ENCODE measurements at regions not wholly inside any gene's neighbourhood (a gene's known extent, or its start where the extent isn't known, plus 50 kb on each side); places are given as distances from the start of the nearest gene placed in this dataset.
A peak's percentile ranks its signal among the peaks of the same experiment; 100 is the strongest.

DNA sequence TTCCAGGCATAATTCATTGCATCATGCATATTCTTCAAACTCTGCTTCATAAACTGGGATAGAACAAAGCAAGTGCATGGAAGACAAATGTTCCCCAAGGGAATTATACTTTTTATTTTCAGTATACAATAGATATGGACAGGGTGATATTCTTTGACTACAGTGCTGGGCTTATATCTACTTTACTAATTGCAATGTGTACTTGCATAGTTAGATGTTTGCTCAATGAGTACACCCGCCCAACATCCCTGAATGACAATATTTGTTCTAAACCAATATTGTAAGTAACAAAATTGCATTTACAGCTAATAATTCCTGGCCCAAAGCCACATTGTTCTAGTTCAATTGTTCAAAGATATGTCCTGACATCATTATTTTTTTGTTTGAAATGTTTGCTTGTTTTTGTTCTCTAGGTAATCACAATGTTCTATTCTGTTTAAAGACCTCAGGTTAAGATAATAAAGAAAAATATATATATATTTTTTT, 171.4 kb downstream of the PTN start:
- Histone ChIP-seq H3K27me3 (ENCODE audit: control insufficient read depth in 1 of 2, insufficient read depth in 2 of 2, low read length in 2 of 2) (no peaks in the 10 kb centered on the region), H3K9ac (ENCODE audit: low read length in 2 of 2) (no peak overlapping the region), H3K4me1 (ENCODE audit: control insufficient read depth, insufficient read depth, low read length) (peaks cover 6% of the 10 kb centered on the region), H3K27ac (ENCODE audit: low read length) (no peak overlapping the region), H3K9me3 (ENCODE audit: control insufficient read depth in 2 of 2, low read length in 2 of 2) (no peaks in the 10 kb centered on the region), H3K36me3 (ENCODE audit: control insufficient read depth in 2 of 2, insufficient read depth in 2 of 2, low read length in 2 of 2) (no peaks in the 10 kb centered on the region), H3K4me3 (ENCODE audit: low read length in 2 of 2) (no peak overlapping the region)

GRCh38 chr7:137169282-137169698, 174.2 kb downstream of the PTN start:
- Histone ChIP-seq H3K4me3 (ENCODE audit: low read length in 2 of 2) (peak overlapping the region in 1 of 2 donors; percentile 40), H3K27ac (ENCODE audit: low read length) (no peak overlapping the region), H3K9ac (ENCODE audit: low read length in 2 of 2) (no peak overlapping the region), H3K36me3 (ENCODE audit: control insufficient read depth in 2 of 2, insufficient read depth in 2 of 2, low read length in 2 of 2) (no peaks in the 10 kb centered on the region), H3K9me3 (ENCODE audit: control insufficient read depth in 2 of 2, low read length in 2 of 2) (no peaks in the 10 kb centered on the region), H3K4me1 (ENCODE audit: control insufficient read depth, insufficient read depth, low read length) (peaks cover 6% of the 10 kb centered on the region), H3K27me3 (ENCODE audit: control insufficient read depth in 1 of 2, insufficient read depth in 2 of 2, low read length in 2 of 2) (no peaks in the 10 kb centered on the region)

DNA sequence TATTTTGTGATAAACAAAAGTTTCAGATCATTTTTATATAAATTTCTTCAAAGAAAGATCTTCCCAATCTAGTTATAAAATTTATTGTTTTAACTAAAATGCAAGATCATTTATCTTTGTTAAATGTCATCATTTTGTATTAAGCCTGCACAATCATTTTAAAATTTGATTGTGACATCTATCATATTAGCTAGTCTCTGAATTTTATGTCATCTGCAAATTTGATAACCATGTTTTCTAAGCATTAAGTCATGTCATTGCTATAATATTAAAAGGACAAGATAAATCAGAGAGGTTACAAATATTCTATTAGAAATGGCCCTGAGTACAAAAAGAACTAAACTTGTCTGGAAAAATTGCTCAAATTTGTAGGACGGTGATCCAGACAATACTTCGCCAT, 175.9 kb downstream of the PTN start:
- H3K36me3 ChIP-seq (ENCODE audit: control insufficient read depth in 2 of 2, insufficient read depth in 2 of 2, low read length in 2 of 2): no peaks in the 10 kb centered on the region
- no peaks in the 10 kb centered on the region for H3K9me3 ChIP-seq (ENCODE audit: control insufficient read depth in 2 of 2, low read length in 2 of 2)
- no peaks in the 10 kb centered on the region for H3K27me3 ChIP-seq (ENCODE audit: control insufficient read depth in 1 of 2, insufficient read depth in 2 of 2, low read length in 2 of 2)
- no peak overlapping the region for H3K9ac ChIP-seq (ENCODE audit: low read length in 2 of 2)
- H3K4me3 ChIP-seq (ENCODE audit: low read length in 2 of 2): no peak overlapping the region
- H3K27ac ChIP-seq (ENCODE audit: low read length): no peak overlapping the region
- peaks cover 6% of the 10 kb centered on the region for H3K4me1 ChIP-seq (ENCODE audit: control insufficient read depth, insufficient read depth, low read length)

DNA sequence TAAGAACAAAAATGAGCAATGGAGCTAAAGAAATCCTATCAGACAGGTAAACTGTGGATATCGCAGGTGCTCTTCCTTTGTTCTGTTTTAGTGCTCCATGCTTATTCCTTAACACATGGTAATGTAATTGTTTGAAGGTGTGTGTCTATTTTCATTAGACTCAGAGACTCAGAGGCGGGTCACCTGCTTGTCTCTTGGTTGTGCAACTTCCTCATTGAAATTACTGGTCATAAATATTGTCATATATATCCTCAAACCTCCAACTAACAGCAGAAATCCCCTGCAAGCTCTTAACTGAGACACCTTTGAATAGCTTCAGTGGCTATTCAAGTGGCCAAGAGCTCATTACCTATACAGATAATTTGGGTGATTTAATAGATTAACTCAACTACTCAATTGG, 177.2 kb downstream of the PTN start:
- no peaks in the 10 kb centered on the region for H3K36me3 ChIP-seq (ENCODE audit: control insufficient read depth in 2 of 2, insufficient read depth in 2 of 2, low read length in 2 of 2)
- H3K27me3 ChIP-seq (ENCODE audit: control insufficient read depth in 1 of 2, insufficient read depth in 2 of 2, low read length in 2 of 2): no peaks in the 10 kb centered on the region
- peaks cover 6% of the 10 kb centered on the region for H3K4me1 ChIP-seq (ENCODE audit: control insufficient read depth, insufficient read depth, low read length)
- no peak overlapping the region for H3K4me3 ChIP-seq (ENCODE audit: low read length in 2 of 2)
- H3K9ac ChIP-seq (ENCODE audit: low read length in 2 of 2): no peak overlapping the region
- H3K27ac ChIP-seq (ENCODE audit: low read length): no peak overlapping the region
- H3K9me3 ChIP-seq (ENCODE audit: control insufficient read depth in 2 of 2, low read length in 2 of 2): no peaks in the 10 kb centered on the region

- Histone ChIP-seq H3K4me1 (ENCODE audit: control insufficient read depth, insufficient read depth, low read length) (peaks cover 6% of the 10 kb centered on the region), H3K4me3 (ENCODE audit: low read length in 2 of 2) (no peak overlapping the region), H3K9me3 (ENCODE audit: control insufficient read depth in 2 of 2, low read length in 2 of 2) (no peaks in the 10 kb centered on the region), H3K27me3 (ENCODE audit: control insufficient read depth in 1 of 2, insufficient read depth in 2 of 2, low read length in 2 of 2) (no peaks in the 10 kb centered on the region), H3K27ac (ENCODE audit: low read length) (no peak overlapping the region), H3K9ac (ENCODE audit: low read length in 2 of 2) (no peak overlapping the region), H3K36me3 (ENCODE audit: control insufficient read depth in 2 of 2, insufficient read depth in 2 of 2, low read length in 2 of 2) (no peaks in the 10 kb centered on the region)
Measured at GRCh38 chr7:137165786-137166185, 177.7 kb downstream of the PTN start.

GRCh38 chr7:137165241-137165640, 178.3 kb downstream of the PTN start:
- H3K4me3 ChIP-seq (ENCODE audit: low read length in 2 of 2): no peak overlapping the region

DNA sequence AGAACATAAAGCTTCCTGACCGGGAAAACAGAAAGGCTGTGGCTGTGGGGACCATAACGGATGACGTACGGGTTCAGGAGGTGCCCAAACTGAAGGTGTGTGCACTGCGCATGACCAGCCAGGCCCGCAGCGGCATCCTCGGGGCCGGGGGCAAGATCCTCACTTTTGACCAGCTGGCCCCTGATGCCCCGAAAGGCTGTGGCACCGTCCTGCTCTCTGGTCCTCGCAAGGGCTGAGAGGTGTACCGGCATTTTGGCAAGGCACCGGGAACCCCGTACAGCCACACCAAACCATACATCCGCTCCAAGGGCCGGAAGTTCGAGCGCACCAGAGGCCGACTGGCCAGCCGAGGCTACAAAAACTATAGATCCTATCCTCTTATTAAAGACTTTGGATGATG, 179.3 kb downstream of the PTN start:
- Histone ChIP-seq H3K27ac (ENCODE audit: low read length) (no peak overlapping the region), H3K9ac (ENCODE audit: low read length in 2 of 2) (no peak overlapping the region), H3K4me1 (ENCODE audit: control insufficient read depth, insufficient read depth, low read length) (peaks cover 2% of the 10 kb centered on the region), H3K27me3 (ENCODE audit: control insufficient read depth in 1 of 2, insufficient read depth in 2 of 2, low read length in 2 of 2) (no peaks in the 10 kb centered on the region), H3K36me3 (ENCODE audit: control insufficient read depth in 2 of 2, insufficient read depth in 2 of 2, low read length in 2 of 2) (no peaks in the 10 kb centered on the region), H3K4me3 (ENCODE audit: low read length in 2 of 2) (no peak overlapping the region), H3K9me3 (ENCODE audit: control insufficient read depth in 2 of 2, low read length in 2 of 2) (no peaks in the 10 kb centered on the region)

More at GRCh38 chr7:137165241-137165640, 178.3 kb downstream of the PTN start:
- H3K9ac ChIP-seq (ENCODE audit: low read length in 2 of 2): no peak overlapping the region
- no peak overlapping the region for H3K27ac ChIP-seq (ENCODE audit: low read length)
- H3K9me3 ChIP-seq (ENCODE audit: control insufficient read depth in 2 of 2, low read length in 2 of 2): no peaks in the 10 kb centered on the region
- no peaks in the 10 kb centered on the region for H3K27me3 ChIP-seq (ENCODE audit: control insufficient read depth in 1 of 2, insufficient read depth in 2 of 2, low read length in 2 of 2)
- peaks cover 6% of the 10 kb centered on the region for H3K4me1 ChIP-seq (ENCODE audit: control insufficient read depth, insufficient read depth, low read length)
- no peaks in the 10 kb centered on the region for H3K36me3 ChIP-seq (ENCODE audit: control insufficient read depth in 2 of 2, insufficient read depth in 2 of 2, low read length in 2 of 2)

GRCh38 chr7:137160236-137160635, 183.3 kb downstream of the PTN start:
- no peak overlapping the region for H3K27ac ChIP-seq (ENCODE audit: low read length)
- no peak overlapping the region for H3K9ac ChIP-seq (ENCODE audit: low read length in 2 of 2)
- no peaks in the 10 kb centered on the region for H3K27me3 ChIP-seq (ENCODE audit: control insufficient read depth in 1 of 2, insufficient read depth in 2 of 2, low read length in 2 of 2)
- no peaks in the 10 kb centered on the region for H3K36me3 ChIP-seq (ENCODE audit: control insufficient read depth in 2 of 2, insufficient read depth in 2 of 2, low read length in 2 of 2)
- H3K9me3 ChIP-seq (ENCODE audit: control insufficient read depth in 2 of 2, low read length in 2 of 2): no peaks in the 10 kb centered on the region
- H3K4me1 ChIP-seq (ENCODE audit: control insufficient read depth, insufficient read depth, low read length): no peaks in the 10 kb centered on the region
- no peak overlapping the region for H3K4me3 ChIP-seq (ENCODE audit: low read length in 2 of 2)

DNA sequence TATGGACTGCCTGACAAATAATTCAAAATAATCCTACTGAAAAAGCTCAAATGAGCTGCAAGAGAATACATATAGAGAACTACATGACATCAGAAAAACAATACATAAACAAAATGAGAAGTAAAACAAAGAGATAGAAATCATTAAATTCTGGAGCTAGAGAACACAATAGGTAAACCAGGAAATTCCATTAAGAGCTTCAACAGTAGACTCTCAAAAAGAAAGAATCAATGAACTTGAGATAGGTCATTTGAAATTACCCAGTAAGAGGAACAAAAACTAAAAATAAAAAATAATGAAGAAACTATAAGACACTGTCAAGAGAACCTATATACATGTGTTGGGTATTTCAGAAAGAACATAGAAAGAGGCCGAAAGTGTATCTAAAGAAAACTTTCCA, 186.3 kb downstream of the PTN start:
- no peak overlapping the region for H3K9ac ChIP-seq (ENCODE audit: low read length in 2 of 2)
- no peak overlapping the region for H3K27ac ChIP-seq (ENCODE audit: low read length)
- no peaks in the 10 kb centered on the region for H3K36me3 ChIP-seq (ENCODE audit: control insufficient read depth in 2 of 2, insufficient read depth in 2 of 2, low read length in 2 of 2)
- H3K9me3 ChIP-seq (ENCODE audit: control insufficient read depth in 2 of 2, low read length in 2 of 2): no peaks in the 10 kb centered on the region
- H3K4me1 ChIP-seq (ENCODE audit: control insufficient read depth, insufficient read depth, low read length): no peaks in the 10 kb centered on the region
- no peak overlapping the region for H3K4me3 ChIP-seq (ENCODE audit: low read length in 2 of 2)
- H3K27me3 ChIP-seq (ENCODE audit: control insufficient read depth in 1 of 2, insufficient read depth in 2 of 2, low read length in 2 of 2): no peaks in the 10 kb centered on the region

DNA sequence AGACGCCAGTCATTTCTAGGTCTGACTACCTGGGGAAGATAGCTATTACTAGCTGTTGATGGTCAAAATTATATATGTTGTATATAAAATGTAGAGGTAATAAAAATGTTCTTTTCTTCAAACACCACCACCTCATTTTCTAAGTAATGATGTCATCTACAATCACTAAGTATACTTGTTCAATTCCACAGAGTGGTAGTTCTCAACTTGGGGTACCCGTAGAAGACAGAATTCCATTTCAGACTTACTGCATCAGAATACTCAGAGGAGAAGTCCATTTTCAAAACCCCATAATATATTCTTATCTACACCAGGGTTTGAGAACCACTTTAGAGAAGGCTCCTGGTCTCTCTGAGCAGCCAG, 191.9 kb downstream of the PTN start:
- Histone ChIP-seq H3K27ac (ENCODE audit: low read length) (peak overlapping the region; percentile 58), H3K9ac (ENCODE audit: low read length in 2 of 2) (peak overlapping the region in 1 of 2 donors; percentile 45), H3K4me1 (ENCODE audit: control insufficient read depth, insufficient read depth, low read length) (peaks cover 4% of the 10 kb centered on the region), H3K9me3 (ENCODE audit: control insufficient read depth in 2 of 2, low read length in 2 of 2) (no peaks in the 10 kb centered on the region), H3K4me3 (ENCODE audit: low read length in 2 of 2) (no peak overlapping the region), H3K36me3 (ENCODE audit: control insufficient read depth in 2 of 2, insufficient read depth in 2 of 2, low read length in 2 of 2) (no peaks in the 10 kb centered on the region), H3K27me3 (ENCODE audit: control insufficient read depth in 1 of 2, insufficient read depth in 2 of 2, low read length in 2 of 2) (no peaks in the 10 kb centered on the region)

GRCh38 chr7:137151041-137151689, 192.4 kb downstream of the PTN start:
- no peaks in the 10 kb centered on the region for H3K27me3 ChIP-seq (ENCODE audit: control insufficient read depth in 1 of 2, insufficient read depth in 2 of 2, low read length in 2 of 2)
- no peaks in the 10 kb centered on the region for H3K36me3 ChIP-seq (ENCODE audit: control insufficient read depth in 2 of 2, insufficient read depth in 2 of 2, low read length in 2 of 2)
- peaks cover 4% of the 10 kb centered on the region for H3K4me1 ChIP-seq (ENCODE audit: control insufficient read depth, insufficient read depth, low read length)
- H3K9ac ChIP-seq (ENCODE audit: low read length in 2 of 2): peak overlapping the region in 1 of 2 donors; percentile 45
- no peaks in the 10 kb centered on the region for H3K9me3 ChIP-seq (ENCODE audit: control insufficient read depth in 2 of 2, low read length in 2 of 2)
- H3K27ac ChIP-seq (ENCODE audit: low read length): peak overlapping the region; percentile 58
- H3K4me3 ChIP-seq (ENCODE audit: low read length in 2 of 2): no peak overlapping the region
